GM12873 (cell line): ENCODE measurements at regions not wholly inside any gene's neighbourhood (a gene's known extent, or its start where the extent isn't known, plus 50 kb on each side); places are given as distances from the start of the nearest gene placed in this dataset.

Source experiments
- TF ChIP-seq, protein P1 (sequence below): IDR thresholded peaks from 2 replicates; pipeline ENCODE4 v1.5.1; 2012; ENCODE audit warnings: low read depth, mild to moderate bottlenecking, moderate library complexity, low read length, control low read depth; ENCODE audit not compliant: insufficient read depth; ENCODE audit errors: missing control alignments

DNA sequence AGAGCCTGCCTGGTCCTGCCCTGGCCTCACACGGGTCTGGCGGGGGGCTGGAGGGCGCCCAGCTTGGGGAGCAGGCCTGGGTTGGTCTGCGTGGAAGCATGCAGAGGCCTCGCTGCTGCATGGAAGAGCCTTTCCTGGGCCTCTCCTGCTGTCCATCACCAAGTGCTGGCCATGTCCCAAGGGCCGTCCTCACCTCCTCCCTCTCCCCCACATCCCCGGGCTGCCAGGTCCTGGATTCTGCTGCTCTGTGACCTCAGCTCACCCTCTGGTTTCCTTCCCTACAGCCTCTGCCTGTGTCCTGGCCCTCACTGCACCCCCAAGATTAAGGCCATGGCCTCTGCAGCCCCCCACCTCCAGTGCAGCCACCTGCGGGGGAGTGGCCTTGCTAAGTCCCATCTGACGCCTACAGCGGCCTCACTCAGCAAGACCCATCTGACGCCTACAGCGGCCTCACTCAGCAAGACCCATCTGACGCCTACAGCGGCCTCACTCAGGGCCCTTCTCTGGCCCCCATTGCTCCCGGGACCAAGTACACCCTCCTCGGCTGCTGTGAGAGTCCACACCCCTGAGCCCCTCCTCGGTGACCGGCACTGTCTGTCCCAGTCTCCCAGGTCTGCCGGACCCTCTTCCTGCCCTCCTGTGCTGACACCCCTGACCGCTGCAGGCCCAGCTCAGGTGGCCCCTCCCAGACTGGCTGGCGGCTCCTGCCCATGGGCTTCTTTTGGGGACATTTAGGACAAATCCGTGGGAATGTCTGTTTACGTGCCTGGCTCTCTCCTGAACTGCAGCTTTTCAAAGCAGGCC lies 119.5 kb upstream of the B3GAT1 start:
- TF ChIP-seq, protein P1, sequence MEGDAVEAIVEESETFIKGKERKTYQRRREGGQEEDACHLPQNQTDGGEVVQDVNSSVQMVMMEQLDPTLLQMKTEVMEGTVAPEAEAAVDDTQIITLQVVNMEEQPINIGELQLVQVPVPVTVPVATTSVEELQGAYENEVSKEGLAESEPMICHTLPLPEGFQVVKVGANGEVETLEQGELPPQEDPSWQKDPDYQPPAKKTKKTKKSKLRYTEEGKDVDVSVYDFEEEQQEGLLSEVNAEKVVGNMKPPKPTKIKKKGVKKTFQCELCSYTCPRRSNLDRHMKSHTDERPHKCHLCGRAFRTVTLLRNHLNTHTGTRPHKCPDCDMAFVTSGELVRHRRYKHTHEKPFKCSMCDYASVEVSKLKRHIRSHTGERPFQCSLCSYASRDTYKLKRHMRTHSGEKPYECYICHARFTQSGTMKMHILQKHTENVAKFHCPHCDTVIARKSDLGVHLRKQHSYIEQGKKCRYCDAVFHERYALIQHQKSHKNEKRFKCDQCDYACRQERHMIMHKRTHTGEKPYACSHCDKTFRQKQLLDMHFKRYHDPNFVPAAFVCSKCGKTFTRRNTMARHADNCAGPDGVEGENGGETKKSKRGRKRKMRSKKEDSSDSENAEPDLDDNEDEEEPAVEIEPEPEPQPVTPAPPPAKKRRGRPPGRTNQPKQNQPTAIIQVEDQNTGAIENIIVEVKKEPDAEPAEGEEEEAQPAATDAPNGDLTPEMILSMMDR, result no peak

GRCh38 chr11:134530636-134531326 lies 118.7 kb upstream of the B3GAT1 start:
- TF ChIP-seq, protein P1, result no peak

DNA sequence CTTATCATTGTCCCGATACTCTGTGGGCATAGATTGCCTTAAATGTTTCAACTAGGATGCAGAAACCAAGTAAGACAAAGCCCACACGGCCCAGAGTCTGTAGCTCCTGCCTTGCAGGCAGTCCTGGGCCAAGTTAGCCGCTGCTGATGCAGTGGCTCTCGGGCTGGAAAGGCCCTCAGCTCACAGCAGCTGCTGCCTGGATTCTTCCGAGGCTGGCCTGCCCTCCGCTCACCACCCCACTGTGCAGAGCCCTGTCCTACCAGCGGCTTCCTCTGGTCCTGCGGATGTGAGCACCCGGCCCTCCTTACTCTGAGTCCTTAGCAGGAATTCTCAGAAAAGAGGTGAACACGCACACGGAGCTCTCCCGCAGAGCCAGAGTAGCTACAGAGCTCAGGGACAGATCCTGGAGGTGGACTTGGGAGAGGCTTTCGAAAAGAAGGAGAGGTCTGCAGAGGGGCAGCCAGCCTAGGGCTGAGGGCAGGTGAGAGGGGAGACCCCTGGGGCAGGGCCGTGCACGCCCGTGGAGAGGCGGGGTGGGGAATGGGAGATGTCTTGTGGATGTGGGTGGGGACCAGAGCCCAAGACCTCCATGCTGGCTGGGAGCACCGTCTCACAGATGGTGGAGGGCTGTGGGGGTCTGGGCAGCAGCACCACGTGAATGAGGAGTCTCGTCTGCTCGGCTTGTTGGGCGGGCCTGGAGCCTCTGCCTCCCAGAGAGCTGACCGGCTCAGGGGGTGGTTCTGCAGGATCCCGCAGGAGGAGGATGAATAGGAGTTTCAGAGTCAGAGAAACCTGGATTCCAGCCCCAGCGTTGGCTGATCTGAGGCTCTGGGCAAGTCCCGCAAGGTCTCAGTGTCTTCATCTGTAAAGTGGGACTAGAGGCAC lies 117.4 kb upstream of the B3GAT1 start:
- TF ChIP-seq, protein P1, result no peak

DNA sequence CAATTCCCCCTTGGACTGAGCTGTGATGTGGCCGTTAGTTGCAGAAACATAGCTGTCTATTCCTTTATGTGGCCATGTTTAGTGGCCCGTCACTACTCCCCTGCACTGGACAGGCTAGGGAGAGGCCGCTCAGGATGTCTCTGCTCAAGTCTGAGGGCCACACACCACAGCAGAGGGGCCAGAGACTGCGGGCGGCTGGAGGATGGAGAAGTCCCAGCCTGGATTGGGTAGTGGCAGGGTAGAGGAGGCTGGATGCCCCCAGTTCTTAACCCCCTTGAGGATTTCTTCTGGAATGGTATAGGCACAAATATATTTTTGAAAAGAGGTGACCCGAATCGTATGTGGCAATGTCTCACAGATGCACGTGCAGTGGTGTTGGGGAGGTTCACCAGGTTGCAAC lies 116.4 kb upstream of the B3GAT1 start:
- TF ChIP-seq, protein P1, result no peak

DNA sequence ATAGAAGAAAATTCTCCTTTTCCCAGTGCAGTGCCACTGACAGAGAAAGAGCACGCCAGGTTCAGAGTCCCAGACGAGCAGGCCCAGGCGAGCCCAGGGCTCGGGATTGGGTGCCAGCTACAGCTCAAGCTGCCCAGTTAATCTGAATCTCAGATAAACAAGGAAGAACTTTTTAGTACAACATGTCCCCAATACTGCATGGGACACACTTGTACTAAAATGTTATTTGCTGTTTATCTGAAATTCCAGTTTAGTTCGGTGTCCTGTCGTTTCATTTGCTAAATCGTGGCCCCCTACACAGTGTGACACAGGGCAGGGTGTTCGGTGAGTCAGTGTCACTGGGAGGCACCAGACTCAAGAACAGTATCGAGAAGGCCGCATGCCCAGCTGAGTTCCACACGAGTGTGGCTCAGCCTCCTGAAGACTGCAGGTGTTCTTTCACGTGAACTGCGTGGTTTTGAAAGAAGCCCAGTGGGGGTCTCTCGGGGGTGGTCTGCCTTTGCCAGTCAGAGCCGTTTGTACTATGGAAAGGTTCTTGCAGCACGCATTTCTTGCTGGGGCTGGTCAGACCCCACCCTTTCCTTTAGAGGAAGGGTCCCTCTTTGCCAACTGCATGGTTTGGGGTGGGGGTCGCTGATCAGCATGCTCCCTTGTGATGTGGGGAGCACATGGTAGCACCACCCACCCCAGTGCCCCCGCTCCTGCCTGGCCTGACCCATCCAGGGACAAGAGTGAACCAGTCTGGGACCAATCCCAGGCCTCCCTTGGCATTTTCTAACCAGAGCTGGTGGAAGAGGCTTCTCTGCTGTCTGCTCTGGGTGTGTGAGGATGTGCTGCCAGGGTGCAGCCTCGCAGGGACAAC lies 115.6 kb upstream of the B3GAT1 start:
- TF ChIP-seq, protein P1, result no peak

- TF ChIP-seq, protein P1, result no peak
Measured at GRCh38 chr11:134524896-134525845, 113.1 kb upstream of the B3GAT1 start.
